Fibroblast of lung (primary cell): ENCODE measurements at regions not wholly inside any gene's neighbourhood (a gene's known extent, or its start where the extent isn't known, plus 50 kb on each side); places are given as distances from the start of the nearest gene placed in this dataset.

Experiments
- CTCF ChIP-seq, 2 donors: IDR thresholded peaks in 1 of 2; conservative IDR thresholded peaks in 1 of 2; 1 replicate in 1 of 2; 2 replicates in 1 of 2; pipeline ENCODE4 v1.5.1; 2011 to 2012; ENCODE audit warnings: low read length in 2 of 2, control low read depth in 1 of 2, inconsistent platforms in 1 of 2, low read depth in 1 of 2, mild to moderate bottlenecking in 1 of 2
- EZH2 ChIP-seq: IDR thresholded peaks from 2 replicates; pipeline ENCODE4 v1.5.1; 2012; ENCODE audit warnings: low read length, control low read depth, mild to moderate bottlenecking; ENCODE audit errors: missing control alignments

- TF ChIP-seq CTCF (conservative IDR thresholded peaks at IDR 0.05 in 1 of 2, IDR thresholded peaks at IDR 0.05 in 1 of 2; ENCODE audit: low read depth in 1 of 2, low read length in 2 of 2) (no peak), EZH2 (no peak)
Measured at GRCh38 chr4:4918067-4918466, 58.6 kb downstream of the MSX1 start.
